ENCODE measurements at regions not wholly inside any gene's neighbourhood (a gene's known extent, or its start where the extent isn't known, plus 50 kb on each side); places are given as distances from the start of the nearest gene placed in this dataset.
A peak's percentile ranks its signal among the peaks of the same experiment; 100 is the strongest.

- H3K4me1 ChIP-seq (ENCODE audit: control insufficient read depth, low read depth, low read length) = no peaks in the 10 kb centered on the region
- no peak overlapping the region for H3K4me3 ChIP-seq (ENCODE audit: low read length)
- H3K9ac ChIP-seq (ENCODE audit: low read length) = no peak overlapping the region
- no peaks in the 10 kb centered on the region for H3K27me3 ChIP-seq (ENCODE audit: control insufficient read depth, insufficient read depth, low read length)
- H3K36me3 ChIP-seq (ENCODE audit: control insufficient read depth, low read depth, low read length) = no peaks in the 10 kb centered on the region
- H3K9me3 ChIP-seq (ENCODE audit: control insufficient read depth, low read depth, low read length) = no peaks in the 10 kb centered on the region
- H3K27ac ChIP-seq (ENCODE audit: low read length) = no peak overlapping the region
Measured at GRCh38 chr5:12270914-12271313, 366.7 kb upstream of the CTNND2 start.

GRCh38 chr5:12269164-12269563, 364.9 kb upstream of the CTNND2 start:
- no peaks in the 10 kb centered on the region for H3K9me3 ChIP-seq (ENCODE audit: control insufficient read depth, low read depth, low read length)

GRCh38 chr5:12258549-12258948, 354.3 kb upstream of the CTNND2 start:
- Histone ChIP-seq H3K36me3 (ENCODE audit: control insufficient read depth, low read depth, low read length) (no peaks in the 10 kb centered on the region), H3K27me3 (ENCODE audit: control insufficient read depth, insufficient read depth, low read length) (no peaks in the 10 kb centered on the region), H3K9ac (ENCODE audit: low read length) (no peak overlapping the region), H3K4me3 (ENCODE audit: low read length) (no peak overlapping the region), H3K4me1 (ENCODE audit: control insufficient read depth, low read depth, low read length) (no peaks in the 10 kb centered on the region), H3K27ac (ENCODE audit: low read length) (no peak overlapping the region), H3K9me3 (ENCODE audit: control insufficient read depth, low read depth, low read length) (no peaks in the 10 kb centered on the region)

More at GRCh38 chr5:12269164-12269563, 364.9 kb upstream of the CTNND2 start:
- Histone ChIP-seq H3K27me3 (ENCODE audit: control insufficient read depth, insufficient read depth, low read length) (no peaks in the 10 kb centered on the region), H3K4me1 (ENCODE audit: control insufficient read depth, low read depth, low read length) (no peaks in the 10 kb centered on the region), H3K9ac (ENCODE audit: low read length) (no peak overlapping the region), H3K4me3 (ENCODE audit: low read length) (no peak overlapping the region), H3K36me3 (ENCODE audit: control insufficient read depth, low read depth, low read length) (no peaks in the 10 kb centered on the region), H3K27ac (ENCODE audit: low read length) (no peak overlapping the region)

- H3K4me1 ChIP-seq (ENCODE audit: control insufficient read depth, low read depth, low read length) = no peaks in the 10 kb centered on the region
- no peaks in the 10 kb centered on the region for H3K9me3 ChIP-seq (ENCODE audit: control insufficient read depth, low read depth, low read length)
- H3K36me3 ChIP-seq (ENCODE audit: control insufficient read depth, low read depth, low read length) = no peaks in the 10 kb centered on the region
- no peak overlapping the region for H3K27ac ChIP-seq (ENCODE audit: low read length)
- no peak overlapping the region for H3K4me3 ChIP-seq (ENCODE audit: low read length)
- H3K9ac ChIP-seq (ENCODE audit: low read length) = no peak overlapping the region
- H3K27me3 ChIP-seq (ENCODE audit: control insufficient read depth, insufficient read depth, low read length) = no peaks in the 10 kb centered on the region
Measured at GRCh38 chr5:12250454-12250853, 346.2 kb upstream of the CTNND2 start.

- Histone ChIP-seq H3K36me3 (ENCODE audit: control insufficient read depth, low read depth, low read length) (no peaks in the 10 kb centered on the region), H3K9ac (ENCODE audit: low read length) (no peak overlapping the region), H3K4me1 (ENCODE audit: control insufficient read depth, low read depth, low read length) (peaks cover 7% of the 10 kb centered on the region), H3K4me3 (ENCODE audit: low read length) (no peak overlapping the region), H3K27ac (ENCODE audit: low read length) (no peak overlapping the region), H3K27me3 (ENCODE audit: control insufficient read depth, insufficient read depth, low read length) (no peaks in the 10 kb centered on the region), H3K9me3 (ENCODE audit: control insufficient read depth, low read depth, low read length) (no peaks in the 10 kb centered on the region)
Measured at GRCh38 chr5:12248831-12249230, 344.6 kb upstream of the CTNND2 start.

GRCh38 chr5:12246036-12246435, 341.8 kb upstream of the CTNND2 start:
- Histone ChIP-seq H3K4me3 (ENCODE audit: low read length) (no peak overlapping the region), H3K27ac (ENCODE audit: low read length) (no peak overlapping the region), H3K9ac (ENCODE audit: low read length) (no peak overlapping the region), H3K9me3 (ENCODE audit: control insufficient read depth, low read depth, low read length) (no peaks in the 10 kb centered on the region), H3K27me3 (ENCODE audit: control insufficient read depth, insufficient read depth, low read length) (no peaks in the 10 kb centered on the region), H3K4me1 (ENCODE audit: control insufficient read depth, low read depth, low read length) (peaks cover 14% of the 10 kb centered on the region), H3K36me3 (ENCODE audit: control insufficient read depth, low read depth, low read length) (no peaks in the 10 kb centered on the region)

GRCh38 chr5:12245429-12245828, 341.2 kb upstream of the CTNND2 start:
- Histone ChIP-seq H3K4me3 (ENCODE audit: low read length) (no peak overlapping the region), H3K27ac (ENCODE audit: low read length) (no peak overlapping the region), H3K9ac (ENCODE audit: low read length) (no peak overlapping the region), H3K36me3 (ENCODE audit: control insufficient read depth, low read depth, low read length) (no peaks in the 10 kb centered on the region), H3K9me3 (ENCODE audit: control insufficient read depth, low read depth, low read length) (no peaks in the 10 kb centered on the region), H3K4me1 (ENCODE audit: control insufficient read depth, low read depth, low read length) (peaks cover 14% of the 10 kb centered on the region), H3K27me3 (ENCODE audit: control insufficient read depth, insufficient read depth, low read length) (peaks cover under 1% of the 10 kb centered on the region)

- Histone ChIP-seq H3K27me3 (ENCODE audit: control insufficient read depth, insufficient read depth, low read length) (peaks cover 21% of the 10 kb centered on the region), H3K9me3 (ENCODE audit: control insufficient read depth, low read depth, low read length) (no peaks in the 10 kb centered on the region), H3K4me1 (ENCODE audit: control insufficient read depth, low read depth, low read length) (peaks cover 21% of the 10 kb centered on the region), H3K4me3 (ENCODE audit: low read length) (no peak overlapping the region), H3K27ac (ENCODE audit: low read length) (no peak overlapping the region), H3K36me3 (ENCODE audit: control insufficient read depth, low read depth, low read length) (no peaks in the 10 kb centered on the region), H3K9ac (ENCODE audit: low read length) (no peak overlapping the region)
Measured at GRCh38 chr5:12242950-12243888, 339.0 kb upstream of the CTNND2 start.

GRCh38 chr5:12237837-12238575, 333.8 kb upstream of the CTNND2 start:
- H3K27ac ChIP-seq (ENCODE audit: low read length) = no peak overlapping the region
- peaks cover 34% of the 10 kb centered on the region for H3K27me3 ChIP-seq (ENCODE audit: control insufficient read depth, insufficient read depth, low read length)
- no peak overlapping the region for H3K9ac ChIP-seq (ENCODE audit: low read length)
- no peaks in the 10 kb centered on the region for H3K36me3 ChIP-seq (ENCODE audit: control insufficient read depth, low read depth, low read length)
- peaks cover 3% of the 10 kb centered on the region for H3K9me3 ChIP-seq (ENCODE audit: control insufficient read depth, low read depth, low read length)
- H3K4me3 ChIP-seq (ENCODE audit: low read length) = peak overlapping the region; percentile 40
- peaks cover 24% of the 10 kb centered on the region for H3K4me1 ChIP-seq (ENCODE audit: control insufficient read depth, low read depth, low read length)

- H3K9me3 ChIP-seq (ENCODE audit: control insufficient read depth, low read depth, low read length) = peaks cover 3% of the 10 kb centered on the region
- H3K9ac ChIP-seq (ENCODE audit: low read length) = no peak overlapping the region
- no peak overlapping the region for H3K4me3 ChIP-seq (ENCODE audit: low read length)
- H3K4me1 ChIP-seq (ENCODE audit: control insufficient read depth, low read depth, low read length) = peaks cover 10% of the 10 kb centered on the region
- no peak overlapping the region for H3K27ac ChIP-seq (ENCODE audit: low read length)
- H3K36me3 ChIP-seq (ENCODE audit: control insufficient read depth, low read depth, low read length) = no peaks in the 10 kb centered on the region
- no peaks in the 10 kb centered on the region for H3K27me3 ChIP-seq (ENCODE audit: control insufficient read depth, insufficient read depth, low read length)
Measured at GRCh38 chr5:12230659-12231058, 326.4 kb upstream of the CTNND2 start.

- H3K36me3 ChIP-seq (ENCODE audit: control insufficient read depth, low read depth, low read length) = no peaks in the 10 kb centered on the region
Measured at GRCh38 chr5:12217039-12217438, 312.8 kb upstream of the CTNND2 start.

More at GRCh38 chr5:12217039-12217438, 312.8 kb upstream of the CTNND2 start:
- Histone ChIP-seq H3K4me1 (ENCODE audit: control insufficient read depth, low read depth, low read length) (peaks cover 10% of the 10 kb centered on the region), H3K27ac (ENCODE audit: low read length) (no peak overlapping the region), H3K27me3 (ENCODE audit: control insufficient read depth, insufficient read depth, low read length) (no peaks in the 10 kb centered on the region), H3K9ac (ENCODE audit: low read length) (no peak overlapping the region), H3K9me3 (ENCODE audit: control insufficient read depth, low read depth, low read length) (peaks cover 4% of the 10 kb centered on the region), H3K4me3 (ENCODE audit: low read length) (no peak overlapping the region)

Data from iPS-18a (cell line).